HEK293T (cell line): ENCODE measurements at regions not wholly inside any gene's neighbourhood (a gene's known extent, or its start where the extent isn't known, plus 50 kb on each side); places are given as distances from the start of the nearest gene placed in this dataset.

ENCODE experiments used
- ARNT ChIP-seq: fragments of 450-650 bp; IDR thresholded peaks from 2 replicates; pipeline ENCODE4 v1.6.1; 2017; ENCODE audit warnings: mild to moderate bottlenecking
- FOXA1 ChIP-seq: fragments of 450-650 bp; IDR thresholded peaks from 2 replicates; pipeline ENCODE4 v1.6.1; 2016; ENCODE audit warnings: mild to moderate bottlenecking
- FOXK2 ChIP-seq: fragments of 450-650 bp; IDR thresholded peaks from 2 replicates; pipeline ENCODE4 v1.6.1; 2016; ENCODE audit warnings: mild to moderate bottlenecking
- FOXM1 ChIP-seq: fragments of 450-650 bp; IDR thresholded peaks from 2 replicates; pipeline ENCODE4 v1.6.1; 2017; ENCODE audit warnings: mild to moderate bottlenecking, borderline replicate concordance
- L3MBTL2 ChIP-seq: fragments of 450-650 bp; conservative IDR thresholded peaks from 2 replicates; pipeline ENCODE4 v1.6.1; 2016; ENCODE audit warnings: mild to moderate bottlenecking
- SP1 ChIP-seq: fragments of 450-650 bp; IDR thresholded peaks from 2 replicates; pipeline ENCODE4 v1.6.1; 2017
- TARDBP ChIP-seq: fragments of 450-650 bp; IDR thresholded peaks from 2 replicates; pipeline ENCODE4 v1.6.1; 2016

GRCh38 chr12:118760623-118761022 lies 220.7 kb upstream of the SRRM4 start:
- TF ChIP-seq FOXK2 (no peak), ARNT (no peak), L3MBTL2 (no peak), FOXA1 (no peak), FOXM1 (no peak), SP1 (no peak), TARDBP (no peak)
